ENCODE measurements at regions not wholly inside any gene's neighbourhood (a gene's known extent, or its start where the extent isn't known, plus 50 kb on each side); places are given as distances from the start of the nearest gene placed in this dataset.
A peak's percentile ranks its signal among the peaks of the same experiment; 100 is the strongest.

GRCh38 chr21:17981060-17981740, 162.0 kb upstream of the C21orf91 start:
- DNase-seq (ENCODE audit: low read depth in 2 of 2) = peak in 1 of 2 donors; percentile 37

- no peak for DNase-seq (ENCODE audit: low read depth in 2 of 2)
Observed at GRCh38 chr21:17979763-17980162, 160.6 kb upstream of the C21orf91 start.

GRCh38 chr21:17978895-17979294, 159.7 kb upstream of the C21orf91 start:
- no peak for DNase-seq (ENCODE audit: low read depth in 2 of 2)

GRCh38 chr21:17976691-17977090, 157.5 kb upstream of the C21orf91 start:
- DNase-seq (ENCODE audit: low read depth in 2 of 2) = no peak

- DNase-seq (ENCODE audit: low read depth in 2 of 2) = no peak
Observed at GRCh38 chr21:17976139-17976538, 157.0 kb upstream of the C21orf91 start.

GRCh38 chr21:17967319-17967718, 148.2 kb upstream of the C21orf91 start:
- DNase-seq (ENCODE audit: low read depth in 2 of 2) = no peak

GRCh38 chr21:17964716-17965115, 145.6 kb upstream of the C21orf91 start:
- no peak for DNase-seq (ENCODE audit: low read depth in 2 of 2)

- no peak for DNase-seq (ENCODE audit: low read depth in 2 of 2)
Observed at GRCh38 chr21:17964199-17964598, 145.0 kb upstream of the C21orf91 start.

- DNase-seq (ENCODE audit: low read depth in 2 of 2) = no peak
Observed at GRCh38 chr21:17950591-17950990, 131.4 kb upstream of the C21orf91 start.

GRCh38 chr21:17949421-17949820, 130.3 kb upstream of the C21orf91 start:
- peak in 1 of 2 donors; percentile 89 for DNase-seq (ENCODE audit: low read depth in 2 of 2)

GRCh38 chr21:17947531-17947930, 128.4 kb upstream of the C21orf91 start:
- peak in 1 of 2 donors; percentile 86 for DNase-seq (ENCODE audit: low read depth in 2 of 2)

- no peak for DNase-seq (ENCODE audit: low read depth in 2 of 2)
Observed at GRCh38 chr21:17931080-17931479, 111.9 kb upstream of the C21orf91 start.

GRCh38 chr21:17930093-17930492, 110.9 kb upstream of the C21orf91 start:
- DNase-seq (ENCODE audit: low read depth in 2 of 2) = no peak

- no peak for DNase-seq (ENCODE audit: low read depth in 2 of 2)
Observed at GRCh38 chr21:17929510-17929909, 110.4 kb upstream of the C21orf91 start.

- DNase-seq (ENCODE audit: low read depth in 2 of 2) = peak; percentile 25 to 80
Observed at GRCh38 chr21:17925899-17926298, 106.7 kb upstream of the C21orf91 start.

GRCh38 chr21:17925000-17925610, 105.9 kb upstream of the C21orf91 start:
- DNase-seq (ENCODE audit: low read depth in 2 of 2) = peak; percentile 54 to 80

GRCh38 chr21:17921579-17922530, 102.7 kb upstream of the C21orf91 start:
- peak; percentile 55 to 96 for DNase-seq (ENCODE audit: low read depth in 2 of 2)

- no peak for DNase-seq (ENCODE audit: low read depth in 2 of 2)
Observed at GRCh38 chr21:17915976-17916375, 96.8 kb upstream of the C21orf91 start.

- no peak for DNase-seq (ENCODE audit: low read depth in 2 of 2)
Observed at GRCh38 chr21:17911628-17912027, 92.5 kb upstream of the C21orf91 start.

- no peak for DNase-seq (ENCODE audit: low read depth in 2 of 2)
Observed at GRCh38 chr21:17903929-17904639, 84.9 kb upstream of the C21orf91 start.

- peak; percentile 33 to 53 for DNase-seq (ENCODE audit: low read depth in 2 of 2)
Observed at GRCh38 chr21:17903029-17903806, 84.1 kb upstream of the C21orf91 start.
